ENCODE measurements at regions not wholly inside any gene's neighbourhood (a gene's known extent, or its start where the extent isn't known, plus 50 kb on each side); places are given as distances from the start of the nearest gene placed in this dataset.
"Not testable (repeated sequence)": the region's sequence is repeated elsewhere in the genome, so short reads cannot be mapped to it uniquely, and the experiment has no call there.

- DNase-seq (ENCODE audit: extremely low read depth in 1 of 11, low read depth in 9 of 11, low spot score in 4 of 11): peak; percentile 3 to 44 (median 27)
Observed at GRCh38 chr7:66557214-66558200, 71.2 kb upstream of the KCTD7 start.

GRCh38 chr7:66558201-66558641 is 70.5 kb upstream of the KCTD7 start:
- no peak for DNase-seq (ENCODE audit: extremely low read depth in 1 of 11, low read depth in 9 of 11, low spot score in 4 of 11)

- no peak for DNase-seq (ENCODE audit: extremely low read depth in 1 of 11, low read depth in 9 of 11, low spot score in 4 of 11)
Observed at GRCh38 chr7:66558660-66559465, 69.8 kb upstream of the KCTD7 start.

GRCh38 chr7:66564045-66564444 is 64.6 kb upstream of the KCTD7 start:
- DNase-seq (ENCODE audit: extremely low read depth in 1 of 11, low read depth in 9 of 11, low spot score in 4 of 11): no peak

- DNase-seq (ENCODE audit: extremely low read depth in 1 of 11, low read depth in 9 of 11, low spot score in 4 of 11): not testable (repeated sequence)
Observed at GRCh38 chr7:66570179-66570578, 58.5 kb upstream of the KCTD7 start.

- no peak for DNase-seq (ENCODE audit: extremely low read depth in 1 of 11, low read depth in 9 of 11, low spot score in 4 of 11)
Observed at GRCh38 chr7:66571568-66571967, 57.1 kb upstream of the KCTD7 start.

GRCh38 chr7:66573782-66574495 is 54.7 kb upstream of the KCTD7 start:
- DNase-seq (ENCODE audit: extremely low read depth in 1 of 11, low read depth in 9 of 11, low spot score in 4 of 11): not testable (repeated sequence)

- not testable (repeated sequence) for DNase-seq (ENCODE audit: extremely low read depth in 1 of 11, low read depth in 9 of 11, low spot score in 4 of 11)
Observed at GRCh38 chr7:66574768-66575167, 53.9 kb upstream of the KCTD7 start.

GRCh38 chr7:66575398-66575797 is 53.3 kb upstream of the KCTD7 start:
- no peak for DNase-seq (ENCODE audit: extremely low read depth in 1 of 11, low read depth in 9 of 11, low spot score in 4 of 11)

GRCh38 chr7:66576646-66577045 is 52.0 kb upstream of the KCTD7 start:
- DNase-seq (ENCODE audit: extremely low read depth in 1 of 11, low read depth in 9 of 11, low spot score in 4 of 11): no peak
